ENCODE measurements at regions not wholly inside any gene's neighbourhood (a gene's known extent, or its start where the extent isn't known, plus 50 kb on each side); places are given as distances from the start of the nearest gene placed in this dataset.
A peak's percentile ranks its signal among the peaks of the same experiment; 100 is the strongest.

- TF ChIP-seq CTCF (conservative IDR thresholded peaks at IDR 0.05; ENCODE audit: low read depth, low read length), result no peak
- TF ChIP-seq MAFK (IDR thresholded peaks at IDR 0.05; ENCODE audit: low read depth, low read length), result peak; percentile 69
- no peak for TF ChIP-seq RAD21 (IDR thresholded peaks at IDR 0.05; ENCODE audit: low read length)
- no peak for TF ChIP-seq SMC3 (IDR thresholded peaks at IDR 0.05; ENCODE audit: low read depth, low read length)
- peak; percentile 31; the same call in 1 of the 2 replicates for TF ChIP-seq BHLHE40 (IDR thresholded peaks at IDR 0.05; ENCODE audit: low read depth, low read length)
- TF ChIP-seq POLR2A (IDR thresholded peaks at IDR 0.05; ENCODE audit: low read depth, low read length), result no peak
- no peak for TF ChIP-seq USF2 (IDR thresholded peaks at IDR 0.05; ENCODE audit: low read depth, low read length)
- 0 out of 2 replicates have a peak, but pooled peaks have one; percentile 56 for TF ChIP-seq CEBPB (IDR thresholded peaks at IDR 0.05; ENCODE audit: low read depth, low read length)
- no peak; the same call in 1 of the 2 replicates for TF ChIP-seq FOS (IDR thresholded peaks at IDR 0.05; ENCODE audit: low read depth, low read length)
- no peak for TF ChIP-seq MXI1 (IDR thresholded peaks at IDR 0.05; ENCODE audit: borderline replicate concordance, low read depth, low read length)
- no peak for TF ChIP-seq ELK1 (IDR thresholded peaks at IDR 0.05; ENCODE audit: borderline replicate concordance, low read depth, low read length)
- TF ChIP-seq CHD1 (IDR thresholded peaks at IDR 0.05; ENCODE audit: low read depth, low read length), result no peak
- TF ChIP-seq RFX5 (IDR thresholded peaks at IDR 0.05; ENCODE audit: low read depth, low read length), result no peak
Measured at GRCh38 chr9:107784235-107784958, 294.8 kb upstream of the KLF4 start.
